SK-N-SH treated with all-trans-retinoic acid at 6 μM for 48 hours (cell line): ENCODE measurements at regions not wholly inside any gene's neighbourhood (a gene's known extent, or its start where the extent isn't known, plus 50 kb on each side); places are given as distances from the start of the nearest gene placed in this dataset.

Source experiments
- ARNTL ChIP-seq: fragments of 450-650 bp; formaldehyde crosslinking; IDR thresholded peaks from 2 replicates; pipeline ENCODE4 v1.5.0; 2020; ENCODE audit warnings: low read depth, mild to moderate bottlenecking, moderate library complexity, borderline replicate concordance
- CREB5 ChIP-seq: fragments of 250-450 bp; sonication (Bioruptor Pico); IDR thresholded peaks from 2 replicates; pipeline ENCODE4 v1.5.1; 2020; ENCODE audit warnings: low read depth, mild to moderate bottlenecking, moderate library complexity
- ISL1 ChIP-seq: fragments of 250-450 bp; sonication (Bioruptor Pico); IDR thresholded peaks from 2 replicates; pipeline ENCODE4 v2.1.2; 2022; ENCODE audit warnings: mild to moderate bottlenecking, moderate library complexity
- PATZ1 ChIP-seq: fragments of 250-450 bp; sonication (Bioruptor Pico); IDR thresholded peaks from 2 replicates; pipeline ENCODE4 v1.8.0; 2020; ENCODE audit warnings: mild to moderate bottlenecking, moderate library complexity, borderline replicate concordance
- POU6F1 ChIP-seq: fragments of 250-450 bp; sonication (Bioruptor Pico); IDR thresholded peaks from 2 replicates; pipeline ENCODE4 v1.8.0; 2021; ENCODE audit warnings: low read depth, mild to moderate bottlenecking, moderate library complexity, borderline replicate concordance
- PPARA ChIP-seq: fragments of 250-450 bp; sonication (Bioruptor Pico); IDR thresholded peaks from 2 replicates; pipeline ENCODE4 v1.5.0; 2020; ENCODE audit warnings: mild to moderate bottlenecking, borderline replicate concordance
- RARB ChIP-seq: fragments of 250-450 bp; sonication (Bioruptor Pico); IDR thresholded peaks from 2 replicates; pipeline ENCODE4 v1.8.0; 2021; ENCODE audit warnings: mild to moderate bottlenecking, moderate library complexity
- SNAI2 ChIP-seq: fragments of 250-450 bp; sonication (Bioruptor Pico); IDR thresholded peaks from 2 replicates; pipeline ENCODE4 v1.5.0; 2020; ENCODE audit warnings: mild to moderate bottlenecking, moderate library complexity
- ZFP3 ChIP-seq: fragments of 250-450 bp; sonication (Bioruptor Pico); IDR thresholded peaks from 2 replicates; pipeline ENCODE4 v1.5.0; 2020; ENCODE audit warnings: mild to moderate bottlenecking, moderate library complexity
- ZFP30 ChIP-seq: fragments of 450-650 bp; formaldehyde crosslinking; IDR thresholded peaks from 2 replicates; pipeline ENCODE4 v1.5.0; 2022; ENCODE audit warnings: mild to moderate bottlenecking, moderate library complexity
- ZNF70 ChIP-seq: fragments of 450-650 bp; formaldehyde crosslinking; IDR thresholded peaks from 2 replicates; pipeline ENCODE4 v1.5.0; 2020; ENCODE audit warnings: mild to moderate bottlenecking, moderate library complexity

GRCh38 chr19:28868836-28869235 is 344.1 kb downstream of the UQCRFS1 start:
- TF ChIP-seq ARNTL (no peak), SNAI2 (no peak), POU6F1 (no peak), PATZ1 (CRISPR knock-in tag) (no peak), ZNF70 (CRISPR knock-in tag) (no peak), PPARA (CRISPR knock-in tag) (no peak), CREB5 (CRISPR knock-in tag) (no peak), RARB (CRISPR knock-in tag) (no peak), ZFP3 (CRISPR knock-in tag) (no peak), ZFP30 (CRISPR knock-in tag) (no peak), ISL1 (no peak)
